ENCODE measurements at regions not wholly inside any gene's neighbourhood (a gene's known extent, or its start where the extent isn't known, plus 50 kb on each side); places are given as distances from the start of the nearest gene placed in this dataset.
"Not testable (repeated sequence)": the region's sequence is repeated elsewhere in the genome, so short reads cannot be mapped to it uniquely, and the experiment has no call there.

GRCh38 chr3:30479737-30480136 is 126.7 kb upstream of the TGFBR2 start:
- in situ Hi-C loops (cut with MboI; ENCODE audit: low sequenced_read_pairs); H3K4me3 ChIP-seq; H3K4me1 ChIP-seq; H3K9me3 ChIP-seq; H3K27me3 ChIP-seq (ENCODE audit: low read depth); DNase-seq (ENCODE audit: low spot score in 2 of 2); H3K36me3 ChIP-seq (replicated peaks): not testable (repeated sequence)

- DNase-seq (ENCODE audit: low spot score in 2 of 2); H3K9me3 ChIP-seq; H3K27me3 ChIP-seq (ENCODE audit: low read depth); H3K4me1 ChIP-seq; in situ Hi-C loops (cut with MboI; ENCODE audit: low sequenced_read_pairs); H3K4me3 ChIP-seq; H3K36me3 ChIP-seq (replicated peaks): not testable (repeated sequence)
Measured at GRCh38 chr3:30480156-30480555, 126.2 kb upstream of the TGFBR2 start.

- Histone ChIP-seq H3K4me1 (no peaks in the 10 kb centered on the region; the same call in 1 of the 2 replicates), H3K4me3 (no peak overlapping the region), H3K9me3 (no peaks in the 10 kb centered on the region), H3K36me3 (replicated peaks) (no peaks in the 10 kb centered on the region), H3K27me3 (ENCODE audit: low read depth) (no peaks in the 10 kb centered on the region)
- DNase-seq (ENCODE audit: low spot score in 2 of 2): no peak
- in situ Hi-C loops (cut with MboI; ENCODE audit: low sequenced_read_pairs): no loop called here
Measured at GRCh38 chr3:30480587-30480986, 125.8 kb upstream of the TGFBR2 start.

DNA sequence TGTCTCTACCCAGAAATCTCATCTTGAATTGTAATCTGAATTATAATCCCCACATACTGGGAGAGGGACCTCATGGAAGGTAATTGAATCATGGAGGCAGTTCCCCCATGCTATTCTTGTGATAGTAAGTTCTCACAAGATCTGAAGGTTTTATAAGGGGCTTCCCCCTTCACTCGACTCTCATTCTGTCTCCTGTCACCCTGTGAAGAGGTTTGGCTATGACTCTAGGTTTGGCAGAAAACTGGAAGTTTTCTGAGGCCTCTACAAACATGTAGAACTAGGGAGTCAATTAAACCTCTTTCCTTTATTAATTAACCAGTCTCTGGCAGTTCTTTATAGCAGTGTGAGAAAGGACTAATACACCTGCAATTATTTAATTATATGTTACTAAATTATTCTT is 125.2 kb upstream of the TGFBR2 start:
- in situ Hi-C loops (cut with MboI; ENCODE audit: low sequenced_read_pairs): no loop called here
- no peak for DNase-seq (ENCODE audit: low spot score in 2 of 2)
- no peak overlapping the region for H3K4me3 ChIP-seq
- no peaks in the 10 kb centered on the region; the same call in 1 of the 2 replicates for H3K4me1 ChIP-seq
- no peaks in the 10 kb centered on the region for H3K27me3 ChIP-seq (ENCODE audit: low read depth)
- no peaks in the 10 kb centered on the region for H3K9me3 ChIP-seq
- H3K36me3 ChIP-seq (replicated peaks): no peaks in the 10 kb centered on the region

- in situ Hi-C loops (cut with MboI; ENCODE audit: low sequenced_read_pairs); H3K36me3 ChIP-seq (replicated peaks); H3K9me3 ChIP-seq; DNase-seq (ENCODE audit: low spot score in 2 of 2); H3K4me1 ChIP-seq; H3K27me3 ChIP-seq (ENCODE audit: low read depth); H3K4me3 ChIP-seq: not testable (repeated sequence)
Measured at GRCh38 chr3:30484229-30484628, 122.2 kb upstream of the TGFBR2 start.

DNA sequence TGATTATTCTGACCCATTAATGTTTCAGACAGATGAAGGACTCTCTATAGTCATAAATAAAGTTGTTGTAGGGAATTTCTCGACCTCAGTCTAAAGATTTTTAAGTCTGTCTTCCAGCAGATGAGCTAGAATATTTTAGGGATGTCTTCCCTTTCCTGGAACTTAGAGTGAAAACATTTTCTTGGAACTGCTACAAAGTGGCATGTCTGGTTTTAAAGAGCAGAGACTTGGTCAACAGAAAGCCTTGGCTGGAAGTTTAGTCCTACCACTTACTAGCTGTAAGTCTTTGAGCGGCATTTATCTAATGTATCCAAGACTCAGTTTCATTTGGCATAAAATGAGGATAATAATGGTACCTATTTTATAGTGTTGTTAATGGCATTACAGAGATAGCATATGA is 120.0 kb upstream of the TGFBR2 start:
- Histone ChIP-seq H3K4me3 (no peak overlapping the region), H3K9me3 (0 out of 2 replicates have a peak, but pooled peaks cover 2% of the 10 kb centered on the region), H3K27me3 (ENCODE audit: low read depth) (no peaks in the 10 kb centered on the region), H3K36me3 (replicated peaks) (no peaks in the 10 kb centered on the region), H3K4me1 (no peaks in the 10 kb centered on the region)
- DNase-seq (ENCODE audit: low spot score in 2 of 2): no peak
- in situ Hi-C loops (cut with MboI; ENCODE audit: low sequenced_read_pairs): no loop called here

- 0 out of 2 replicates have a peak, but pooled peaks cover 2% of the 10 kb centered on the region for H3K9me3 ChIP-seq
- H3K4me1 ChIP-seq: peaks cover 9% of the 10 kb centered on the region
- DNase-seq (ENCODE audit: low spot score in 2 of 2): no peak
- in situ Hi-C loops (cut with MboI; ENCODE audit: low sequenced_read_pairs): no loop called here
- no peaks in the 10 kb centered on the region for H3K27me3 ChIP-seq (ENCODE audit: low read depth)
- H3K4me3 ChIP-seq: no peak overlapping the region
- no peaks in the 10 kb centered on the region for H3K36me3 ChIP-seq (replicated peaks)
Measured at GRCh38 chr3:30488070-30488756, 118.2 kb upstream of the TGFBR2 start.

GRCh38 chr3:30492322-30493192 is 113.8 kb upstream of the TGFBR2 start:
- DNase-seq (ENCODE audit: low spot score in 2 of 2): peak; percentile 40 to 92
- Histone ChIP-seq H3K27me3 (ENCODE audit: low read depth) (no peaks in the 10 kb centered on the region), H3K4me3 (no peak overlapping the region), H3K36me3 (replicated peaks) (no peaks in the 10 kb centered on the region), H3K4me1 (peaks cover 10% of the 10 kb centered on the region), H3K9me3 (0 out of 2 replicates have a peak, but pooled peaks cover 2% of the 10 kb centered on the region)
- in situ Hi-C loops (cut with MboI; ENCODE audit: low sequenced_read_pairs): no loop called here

DNA sequence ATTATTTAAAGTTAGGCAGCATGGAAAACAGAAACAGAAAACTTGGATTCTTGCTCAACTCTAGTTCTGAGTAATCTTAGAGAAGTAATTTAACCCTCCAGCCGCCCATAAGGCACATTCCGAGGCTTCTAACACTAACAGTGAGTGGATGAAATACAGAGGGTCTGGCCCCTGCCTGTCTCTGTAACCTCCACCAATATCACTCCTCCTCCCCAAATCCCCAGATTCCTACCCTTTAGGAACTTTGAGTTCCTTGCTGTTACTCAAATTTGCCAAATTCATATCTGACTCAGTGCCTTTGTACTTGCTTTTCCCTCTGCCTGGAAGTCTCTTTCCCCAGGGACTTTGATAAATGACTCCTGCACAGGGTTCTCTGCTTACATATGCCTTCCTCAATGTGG is 112.5 kb upstream of the TGFBR2 start:
- Histone ChIP-seq H3K9me3 (no peaks in the 10 kb centered on the region), H3K4me1 (peaks cover 10% of the 10 kb centered on the region), H3K27me3 (ENCODE audit: low read depth) (no peaks in the 10 kb centered on the region), H3K4me3 (no peak overlapping the region), H3K36me3 (replicated peaks) (no peaks in the 10 kb centered on the region)
- in situ Hi-C loops (cut with MboI; ENCODE audit: low sequenced_read_pairs): no loop called here
- DNase-seq (ENCODE audit: low spot score in 2 of 2): no peak

GRCh38 chr3:30495172-30496065 is 111.0 kb upstream of the TGFBR2 start:
- in situ Hi-C loops (cut with MboI; ENCODE audit: low sequenced_read_pairs): no loop called here
- Histone ChIP-seq H3K4me3 (no peak overlapping the region), H3K36me3 (replicated peaks) (no peaks in the 10 kb centered on the region), H3K27me3 (ENCODE audit: low read depth) (no peaks in the 10 kb centered on the region), H3K4me1 (peaks cover 10% of the 10 kb centered on the region), H3K9me3 (no peaks in the 10 kb centered on the region)
- no peak for DNase-seq (ENCODE audit: low spot score in 2 of 2)

DNA sequence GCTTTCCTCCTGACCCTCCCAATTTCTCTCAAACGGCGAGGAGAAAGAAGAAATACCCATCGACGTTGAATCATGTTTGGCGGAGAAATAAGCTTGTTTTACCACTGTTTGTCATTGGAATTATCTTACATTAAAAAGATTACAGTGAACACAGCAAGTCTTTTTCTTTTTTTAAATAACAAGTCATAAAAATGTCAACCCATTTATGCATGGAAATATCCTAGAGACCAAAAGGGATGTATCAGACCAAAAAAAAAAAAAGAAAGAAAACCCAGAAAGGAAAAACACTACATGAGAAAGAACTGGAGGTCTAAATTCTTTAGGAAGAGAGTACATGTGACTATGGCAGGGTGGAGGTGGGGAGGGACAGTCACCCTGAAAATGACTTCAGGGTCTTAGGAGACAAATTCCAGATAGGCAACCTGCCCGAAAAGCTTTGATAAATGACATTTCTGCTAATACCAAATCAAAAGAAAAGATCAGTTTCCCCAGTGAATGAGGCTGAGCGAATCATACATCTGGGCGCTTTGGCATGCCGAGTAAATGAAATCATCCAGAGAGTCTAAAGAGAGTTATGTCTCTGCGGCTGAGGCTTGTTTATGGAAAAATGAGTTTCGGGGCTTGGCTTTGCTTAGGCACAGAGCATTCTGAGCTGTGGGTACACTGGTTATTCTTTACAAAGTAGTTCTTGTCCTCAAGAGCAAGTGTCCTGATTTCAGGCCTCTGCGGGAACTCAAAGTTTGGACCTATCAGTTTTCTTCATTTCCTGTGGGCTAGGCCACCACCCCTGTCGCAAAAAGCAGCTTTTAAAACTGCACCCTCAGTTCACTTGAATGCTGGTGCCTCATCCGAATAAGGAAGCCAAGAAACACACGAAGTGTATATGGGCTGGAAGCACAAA is 110.1 kb upstream of the TGFBR2 start:
- H3K4me1 ChIP-seq: peaks cover 10% of the 10 kb centered on the region
- in situ Hi-C loops (cut with MboI; ENCODE audit: low sequenced_read_pairs): no loop called here
- no peaks in the 10 kb centered on the region for H3K9me3 ChIP-seq
- H3K36me3 ChIP-seq (replicated peaks): no peaks in the 10 kb centered on the region
- DNase-seq (ENCODE audit: low spot score in 2 of 2): peak in 1 of 2 experiments; percentile 26
- no peaks in the 10 kb centered on the region for H3K27me3 ChIP-seq (ENCODE audit: low read depth)
- H3K4me3 ChIP-seq: no peak overlapping the region

DNA sequence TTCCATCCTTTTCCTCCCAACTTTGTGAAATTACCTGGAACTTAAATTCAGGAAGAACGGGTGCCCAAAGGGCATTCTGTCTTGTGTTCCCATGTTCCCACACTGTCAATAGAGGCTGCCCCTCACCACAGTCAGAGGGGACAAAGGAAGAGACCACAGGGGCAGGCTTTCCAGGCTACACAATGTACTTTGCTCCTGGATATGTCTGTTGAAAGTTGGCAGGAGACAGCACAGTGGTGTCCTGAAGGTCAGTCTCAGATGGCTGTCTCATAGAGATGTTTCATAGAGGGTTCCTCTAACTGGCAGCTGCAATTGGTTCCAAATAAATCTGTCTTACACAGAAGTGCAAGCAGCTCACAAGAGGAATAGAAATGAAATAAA is 107.8 kb upstream of the TGFBR2 start:
- in situ Hi-C loops (cut with MboI; ENCODE audit: low sequenced_read_pairs): no loop called here
- no peak overlapping the region for H3K4me3 ChIP-seq
- H3K9me3 ChIP-seq: no peaks in the 10 kb centered on the region
- H3K36me3 ChIP-seq (replicated peaks): no peaks in the 10 kb centered on the region
- H3K4me1 ChIP-seq: no peaks in the 10 kb centered on the region; the same call in none of the 2 replicates
- H3K27me3 ChIP-seq (ENCODE audit: low read depth): no peaks in the 10 kb centered on the region
- DNase-seq (ENCODE audit: low spot score in 2 of 2): no peak
